ENCODE measurements at regions not wholly inside any gene's neighbourhood (a gene's known extent, or its start where the extent isn't known, plus 50 kb on each side); places are given as distances from the start of the nearest gene placed in this dataset.

- H3K27ac ChIP-seq, result no peak overlapping the region
- no peak overlapping the region for H3K9ac ChIP-seq
- H3K4me3 ChIP-seq, result no peak overlapping the region
- no peaks in the 10 kb centered on the region for H3K36me3 ChIP-seq
- no peak overlapping the region for H3K4me2 ChIP-seq
- TF ChIP-seq Cebpa-rat (IDR thresholded peaks at IDR 0.05), result no peak
- H3K4me1 ChIP-seq, result peaks cover 24% of the 10 kb centered on the region
- H4K20me1 ChIP-seq, result no peaks in the 10 kb centered on the region
- H3K27me3 ChIP-seq, result no peaks in the 10 kb centered on the region
- H3K9me3 ChIP-seq, result no peaks in the 10 kb centered on the region
Observed at GRCh38 chr3:126257984-126258383, 77.6 kb upstream of the ALDH1L1 start.

GRCh38 chr3:126257174-126257573, 76.8 kb upstream of the ALDH1L1 start:
- H3K9me3 ChIP-seq, result no peaks in the 10 kb centered on the region
- H3K27ac ChIP-seq, result no peak overlapping the region
- peaks cover 24% of the 10 kb centered on the region for H3K4me1 ChIP-seq
- H3K27me3 ChIP-seq, result no peaks in the 10 kb centered on the region
- H3K9ac ChIP-seq, result no peak overlapping the region
- H3K36me3 ChIP-seq, result no peaks in the 10 kb centered on the region
- no peak overlapping the region for H3K4me3 ChIP-seq
- H4K20me1 ChIP-seq, result no peaks in the 10 kb centered on the region
- no peak for TF ChIP-seq Cebpa-rat (IDR thresholded peaks at IDR 0.05)
- H3K4me2 ChIP-seq, result no peak overlapping the region

- Histone ChIP-seq H4K20me1 (no peaks in the 10 kb centered on the region), H3K9ac (no peak overlapping the region), H3K4me3 (no peak overlapping the region), H3K27ac (no peak overlapping the region), H3K36me3 (no peaks in the 10 kb centered on the region), H3K4me1 (peaks cover 19% of the 10 kb centered on the region), H3K4me2 (no peak overlapping the region), H3K9me3 (no peaks in the 10 kb centered on the region), H3K27me3 (no peaks in the 10 kb centered on the region)
- TF ChIP-seq Cebpa-rat (IDR thresholded peaks at IDR 0.05), result no peak
Observed at GRCh38 chr3:126256251-126256650, 75.9 kb upstream of the ALDH1L1 start.

- Histone ChIP-seq H3K4me3 (no peak overlapping the region), H3K27me3 (no peaks in the 10 kb centered on the region), H3K27ac (no peak overlapping the region), H3K9ac (no peak overlapping the region), H3K4me1 (no peaks in the 10 kb centered on the region), H3K4me2 (no peak overlapping the region), H3K9me3 (no peaks in the 10 kb centered on the region), H4K20me1 (no peaks in the 10 kb centered on the region), H3K36me3 (no peaks in the 10 kb centered on the region)
- no peak for TF ChIP-seq Cebpa-rat (IDR thresholded peaks at IDR 0.05)
Observed at GRCh38 chr3:126253072-126253471, 72.7 kb upstream of the ALDH1L1 start.

GRCh38 chr3:126252373-126252772, 72.0 kb upstream of the ALDH1L1 start:
- no peaks in the 10 kb centered on the region for H4K20me1 ChIP-seq
- H3K9ac ChIP-seq, result no peak overlapping the region

GRCh38 chr3:126245811-126246727, 65.7 kb upstream of the ALDH1L1 start:
- H3K9ac ChIP-seq, result no peak overlapping the region
- H3K27me3 ChIP-seq, result no peaks in the 10 kb centered on the region
- no peaks in the 10 kb centered on the region for H3K36me3 ChIP-seq
- no peaks in the 10 kb centered on the region for H4K20me1 ChIP-seq
- H3K9me3 ChIP-seq, result peaks cover 7% of the 10 kb centered on the region; the same call in 1 of the 2 replicates
- H3K4me2 ChIP-seq, result no peak overlapping the region
- no peak overlapping the region for H3K4me3 ChIP-seq
- TF ChIP-seq Cebpa-rat (IDR thresholded peaks at IDR 0.05), result no peak
- H3K27ac ChIP-seq, result no peak overlapping the region
- no peaks in the 10 kb centered on the region for H3K4me1 ChIP-seq

More at GRCh38 chr3:126252373-126252772, 72.0 kb upstream of the ALDH1L1 start:
- no peak overlapping the region for H3K4me2 ChIP-seq
- H3K4me3 ChIP-seq, result no peak overlapping the region
- no peaks in the 10 kb centered on the region for H3K27me3 ChIP-seq
- H3K9me3 ChIP-seq, result no peaks in the 10 kb centered on the region
- no peak for TF ChIP-seq Cebpa-rat (IDR thresholded peaks at IDR 0.05)
- H3K4me1 ChIP-seq, result no peaks in the 10 kb centered on the region
- H3K36me3 ChIP-seq, result no peaks in the 10 kb centered on the region
- H3K27ac ChIP-seq, result no peak overlapping the region
